ENCODE measurements at regions not wholly inside any gene's neighbourhood (a gene's known extent, or its start where the extent isn't known, plus 50 kb on each side); places are given as distances from the start of the nearest gene placed in this dataset.

GRCh38 chrX:85444613-85445012 lies 65.1 kb upstream of the POF1B start:
- Histone ChIP-seq H3K9me3 (replicated peaks in 1 of 2; ENCODE audit: control insufficient read depth in 2 of 2, insufficient read depth in 1 of 2, low read depth in 1 of 2, low read length in 2 of 2) (no peaks in the 10 kb centered on the region), H2BK5ac (ENCODE audit: low read length) (no peak overlapping the region), H3K27ac (replicated peaks; ENCODE audit: low read length) (no peak overlapping the region), H3K27me3 (ENCODE audit: control insufficient read depth in 3 of 3, insufficient read depth in 3 of 3, low read depth in 1 of 3, low read length in 3 of 3) (no peaks in the 10 kb centered on the region), H3K18ac (ENCODE audit: low read length) (no peak overlapping the region), H2AK5ac (ENCODE audit: low read depth, low read length) (no peak overlapping the region), H3K36me3 (replicated peaks in 1 of 2; ENCODE audit: control insufficient read depth in 2 of 2, insufficient read depth in 2 of 2, low read length in 2 of 2) (no peaks in the 10 kb centered on the region), H3K23ac (ENCODE audit: low read depth, low read length, poor library complexity) (no peak overlapping the region), H3K4me3 (ENCODE audit: low read length in 2 of 2) (no peak overlapping the region), H2AFZ (ENCODE audit: low read length) (no peak overlapping the region), H3K14ac (ENCODE audit: low read length) (no peak overlapping the region), H3K4ac (ENCODE audit: low read length) (no peak overlapping the region), H4K8ac (ENCODE audit: low read depth, low read length) (no peak overlapping the region), H3K4me1 (ENCODE audit: control insufficient read depth in 2 of 2, insufficient read depth in 1 of 2, low read depth in 1 of 2, low read length in 2 of 2) (no peaks in the 10 kb centered on the region), H3K79me1 (ENCODE audit: low read depth, low read length) (no peaks in the 10 kb centered on the region), H3K9ac (ENCODE audit: low read depth, low read length, poor library complexity) (no peak overlapping the region), H3K4me2 (ENCODE audit: insufficient read depth, low read length, poor library complexity, severe bottlenecking) (no peak overlapping the region), H2BK15ac (ENCODE audit: low read length) (no peak overlapping the region), H2BK12ac (ENCODE audit: low read length) (no peak overlapping the region), H4K91ac (ENCODE audit: low read depth, low read length, poor library complexity) (no peak overlapping the region), H2BK120ac (ENCODE audit: low read depth, low read length) (no peak overlapping the region)
- no peak for DNase-seq (ENCODE audit: low spot score)
- no CpG with 5 or more reads among the region's 2 CpGs for WGBS, 2 donors (ENCODE audit: extremely low coverage in 2 of 2, insufficient read length in 2 of 2, insufficient replicate concordance in 1 of 2)
